ENCODE measurements at regions not wholly inside any gene's neighbourhood (a gene's known extent, or its start where the extent isn't known, plus 50 kb on each side); places are given as distances from the start of the nearest gene placed in this dataset.

GRCh38 chr12:17802657-17803641 is 287.0 kb downstream of the RERGL start:
- no peaks in the 10 kb centered on the region for H3K27me3 ChIP-seq (replicated peaks in 1 of 4; ENCODE audit: control insufficient read depth in 3 of 4, extremely low read depth in 1 of 4, insufficient read depth in 3 of 4, low read length in 3 of 4)
- H3K4me1 ChIP-seq (replicated peaks in 1 of 4; ENCODE audit: control insufficient read depth in 3 of 4, insufficient read depth in 4 of 4, low read length in 3 of 4) = no peaks in the 10 kb centered on the region; a peak in 2 of 7 replicates
- no peak overlapping the region for H3K27ac ChIP-seq (ENCODE audit: low read depth, low read length)
- H3K23me2 ChIP-seq (ENCODE audit: low read depth, low read length) = no peaks in the 10 kb centered on the region
- H4K91ac ChIP-seq (replicated peaks; ENCODE audit: insufficient read length, low read length) = no peak overlapping the region
- H2BK20ac ChIP-seq (ENCODE audit: low read length) = no peak overlapping the region
- H3K4me2 ChIP-seq (ENCODE audit: insufficient read depth in 1 of 2, low read depth in 2 of 2, low read length in 2 of 2) = no peak overlapping the region
- DNase-seq (ENCODE audit: low read depth in 1 of 2, low spot score in 2 of 2) (peak in 1 of 2 experiments; percentile 48), FAIRE-seq (no peak)
- no peak overlapping the region for H2AK5ac ChIP-seq (ENCODE audit: low read depth, low read length)
- H3K79me2 ChIP-seq (ENCODE audit: control insufficient read depth in 1 of 2, insufficient read depth in 2 of 2, low read length in 2 of 2) = no peaks in the 10 kb centered on the region
- H3K18ac ChIP-seq (ENCODE audit: extremely low read depth, low read length) = no peak overlapping the region
- WGBS, 2 experiments (ENCODE audit: extremely low coverage in 1 of 2, insufficient coverage in 1 of 2, insufficient read length in 1 of 2, insufficient replicate concordance in 2 of 2, low coverage in 1 of 2, low lambda C conversion rate in 2 of 2, missing lambda C conversion rate in 1 of 2) = 82% methylated on average over 15 of the region's 15 CpGs; no CpG with 5 or more reads in 1 of the 2 experiments
- no peak overlapping the region for H2BK15ac ChIP-seq (ENCODE audit: low read length)
- no peak overlapping the region for H4K8ac ChIP-seq (ENCODE audit: extremely low read depth, insufficient read depth, low read length)
- no peaks in the 10 kb centered on the region for H3K79me1 ChIP-seq (ENCODE audit: low read depth, low read length)
- H3K4ac ChIP-seq (replicated peaks; ENCODE audit: insufficient read length, low read depth, low read length) = no peak overlapping the region
- H3K9me3 ChIP-seq (ENCODE audit: insufficient read depth in 2 of 2, low read depth in 1 of 2, low read length in 1 of 2) = no peaks in the 10 kb centered on the region
- H2AFZ ChIP-seq (ENCODE audit: low read length) = peak overlapping the region; percentile 93
- H4K5ac ChIP-seq (ENCODE audit: insufficient read length, low read depth, low read length) = no peak overlapping the region
- H2BK12ac ChIP-seq (ENCODE audit: low read depth, low read length) = no peak overlapping the region
- H2BK120ac ChIP-seq (replicated peaks; ENCODE audit: low read depth, low read length) = no peak overlapping the region
- no peak overlapping the region for H3K9ac ChIP-seq (replicated peaks in 1 of 4; ENCODE audit: extremely low read depth in 1 of 4, low read depth in 3 of 4, low read length in 3 of 4)
- no peaks in the 10 kb centered on the region for H3K36me3 ChIP-seq (ENCODE audit: control insufficient read depth in 2 of 4, insufficient read depth in 4 of 4, low read length in 3 of 4)
- H2BK5ac ChIP-seq (ENCODE audit: low read depth, low read length) = no peak overlapping the region
- no peak overlapping the region for H3K23ac ChIP-seq (ENCODE audit: insufficient read length)
- H3K4me3 ChIP-seq (ENCODE audit: extremely low read depth in 1 of 4, insufficient read depth in 2 of 4, low read depth in 3 of 4, low read length in 4 of 4) = no peak overlapping the region
- CTCF ChIA-PET (ENCODE audit: partially characterized antibody) = interaction anchor here (0.6 to 1.3 kb wide), 3 partner anchors 172 to 207 kb away, joined by 3 to 5 read pairs (median 4); no protein-coding TSS in a partner anchor
- no peaks in the 10 kb centered on the region for H4K20me1 ChIP-seq (replicated peaks in 1 of 2; ENCODE audit: control insufficient read depth in 1 of 2, insufficient read depth in 2 of 2, low read length in 2 of 2)
- H3K56ac ChIP-seq (replicated peaks; ENCODE audit: insufficient read length, low read depth, low read length) = no peak overlapping the region
- no peak overlapping the region for H3K14ac ChIP-seq (ENCODE audit: insufficient read length)
- POLR2A ChIA-PET (ENCODE audit: partially characterized antibody) = no interaction called here
- TF ChIP-seq E2F6 (IDR thresholded peaks at IDR 0.05) = no peak
- TF ChIP-seq TEAD4 (IDR thresholded peaks at IDR 0.05; ENCODE audit: low read depth, low read length) = peak; percentile 72
- TF ChIP-seq SP2 (IDR thresholded peaks at IDR 0.05; ENCODE audit: low read length) = no peak
- TF ChIP-seq BRCA1 (IDR thresholded peaks at IDR 0.05; ENCODE audit: low read depth, low read length) = no peak
- peak; percentile 46; the same call in 1 of the 2 replicates for TF ChIP-seq MAFK (IDR thresholded peaks at IDR 0.05; ENCODE audit: low read depth, low read length)
- TF ChIP-seq ATF3 (IDR thresholded peaks at IDR 0.05; ENCODE audit: insufficient read depth, low read depth, low read length) = no peak
- TF ChIP-seq ZNF274 (IDR thresholded peaks at IDR 0.05; ENCODE audit: borderline replicate concordance, extremely low read depth, low read length) = no peak
- TF ChIP-seq RFX5 (IDR thresholded peaks at IDR 0.05; ENCODE audit: borderline replicate concordance, low read depth, low read length) = no peak
- peak; percentile 45 for TF ChIP-seq ASH2L (IDR thresholded peaks at IDR 0.05; ENCODE audit: low read length)
- TF ChIP-seq RAD21 (IDR thresholded peaks at IDR 0.05 in 1 of 2, conservative IDR thresholded peaks at IDR 0.05 in 1 of 2; ENCODE audit: low read depth in 2 of 2, low read length in 2 of 2) = peak; percentile 40 to 53

Data from H1 (cell line).